ENCODE measurements at regions not wholly inside any gene's neighbourhood (a gene's known extent, or its start where the extent isn't known, plus 50 kb on each side); places are given as distances from the start of the nearest gene placed in this dataset.

- H3K4me3 ChIP-seq (ENCODE audit: low read depth, low read length) = no peak overlapping the region
- no peak for TF ChIP-seq CTCF (conservative IDR thresholded peaks at IDR 0.05; ENCODE audit: low read depth, low read length)
- DNase-seq (ENCODE audit: low read depth) = no peak
These were observed 276.3 kb upstream of the GJB5 start for GRCh38 chr1:34478515-34479076.

GRCh38 chr1:34479731-34480130 lies 275.1 kb upstream of the GJB5 start:
- H3K4me3 ChIP-seq (ENCODE audit: low read depth, low read length) = no peak overlapping the region
- no peak for DNase-seq (ENCODE audit: low read depth)
- no peak for TF ChIP-seq CTCF (conservative IDR thresholded peaks at IDR 0.05; ENCODE audit: low read depth, low read length)

- no peak for TF ChIP-seq CTCF (conservative IDR thresholded peaks at IDR 0.05; ENCODE audit: low read depth, low read length)
- DNase-seq (ENCODE audit: low read depth) = no peak
- no peak overlapping the region for H3K4me3 ChIP-seq (ENCODE audit: low read depth, low read length)
These were observed 266.7 kb upstream of the GJB5 start for GRCh38 chr1:34488080-34488708.

- no peak for TF ChIP-seq CTCF (conservative IDR thresholded peaks at IDR 0.05; ENCODE audit: low read depth, low read length)
- no peak overlapping the region for H3K4me3 ChIP-seq (ENCODE audit: low read depth, low read length)
- DNase-seq (ENCODE audit: low read depth) = peak; percentile 4
These were observed 254.4 kb upstream of the GJB5 start for GRCh38 chr1:34500451-34500850.

- no peak for TF ChIP-seq CTCF (conservative IDR thresholded peaks at IDR 0.05; ENCODE audit: low read depth, low read length)
- no peak overlapping the region for H3K4me3 ChIP-seq (ENCODE audit: low read depth, low read length)
- no peak for DNase-seq (ENCODE audit: low read depth)
These were observed 243.0 kb upstream of the GJB5 start for GRCh38 chr1:34511802-34512201.

GRCh38 chr1:34518146-34518699 lies 236.6 kb upstream of the GJB5 start:
- H3K4me3 ChIP-seq (ENCODE audit: low read depth, low read length) = no peak overlapping the region
- DNase-seq (ENCODE audit: low read depth) = no peak
- TF ChIP-seq CTCF (conservative IDR thresholded peaks at IDR 0.05; ENCODE audit: low read depth, low read length) = no peak

GRCh38 chr1:34520111-34520510 lies 234.7 kb upstream of the GJB5 start:
- no peak overlapping the region for H3K4me3 ChIP-seq (ENCODE audit: low read depth, low read length)
- TF ChIP-seq CTCF (conservative IDR thresholded peaks at IDR 0.05; ENCODE audit: low read depth, low read length) = no peak
- no peak for DNase-seq (ENCODE audit: low read depth)

Data from choroid plexus epithelial cell (primary cell).